NCI-H460 (cell line): ENCODE measurements at regions not wholly inside any gene's neighbourhood (a gene's known extent, or its start where the extent isn't known, plus 50 kb on each side); places are given as distances from the start of the nearest gene placed in this dataset.
"Not testable (repeated sequence)": the region's sequence is repeated elsewhere in the genome, so short reads cannot be mapped to it uniquely, and the experiment has no call there.

ENCODE experiments used
- DNase-seq: peaks from one replicate; pipeline ENCODE4 v3.0.0-alpha.2; 2016; ENCODE audit warnings: low read depth; ENCODE audit errors: extremely low read depth

DNA sequence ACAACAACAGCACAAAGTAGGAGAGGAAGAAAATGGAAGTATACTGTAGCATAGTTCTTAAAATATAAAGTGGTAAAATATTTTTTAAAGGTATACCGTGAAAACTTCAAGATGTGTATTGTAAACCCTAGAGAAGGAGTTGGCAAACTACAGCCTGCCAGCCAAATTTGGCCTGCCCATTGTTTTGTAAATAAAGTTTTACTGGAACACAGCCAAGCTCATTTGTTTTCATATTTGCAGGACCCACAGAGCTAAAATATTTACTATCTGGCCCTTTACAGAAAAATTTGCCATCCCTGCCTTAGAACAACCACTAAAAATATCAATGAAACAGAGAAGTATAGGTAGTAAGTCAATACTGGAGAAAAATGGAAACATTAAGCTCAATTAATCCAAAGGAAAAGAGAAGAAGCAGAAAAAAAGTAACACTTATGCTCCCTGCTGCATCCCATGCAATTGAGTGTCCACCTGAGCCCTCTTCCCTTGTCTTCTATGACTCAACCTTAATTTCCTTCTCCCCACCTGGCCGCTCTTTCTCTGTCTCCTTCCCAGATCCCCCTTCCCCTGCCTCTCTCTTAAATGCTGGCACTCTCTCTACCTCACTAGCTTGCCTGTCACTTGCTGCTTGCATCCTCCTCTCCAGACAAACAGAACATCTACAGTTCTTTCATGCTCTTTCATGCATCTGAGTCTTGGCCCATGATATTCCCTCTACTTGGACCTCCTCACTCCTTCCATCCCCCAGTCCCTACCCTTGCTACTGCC, 50.6 kb upstream of the FER start:
- DNase-seq = no peak

GRCh38 chr5:108696407-108696806, 51.3 kb upstream of the FER start:
- no peak for DNase-seq

GRCh38 chr5:108688485-108688884, 59.2 kb upstream of the FER start:
- DNase-seq = no peak

DNA sequence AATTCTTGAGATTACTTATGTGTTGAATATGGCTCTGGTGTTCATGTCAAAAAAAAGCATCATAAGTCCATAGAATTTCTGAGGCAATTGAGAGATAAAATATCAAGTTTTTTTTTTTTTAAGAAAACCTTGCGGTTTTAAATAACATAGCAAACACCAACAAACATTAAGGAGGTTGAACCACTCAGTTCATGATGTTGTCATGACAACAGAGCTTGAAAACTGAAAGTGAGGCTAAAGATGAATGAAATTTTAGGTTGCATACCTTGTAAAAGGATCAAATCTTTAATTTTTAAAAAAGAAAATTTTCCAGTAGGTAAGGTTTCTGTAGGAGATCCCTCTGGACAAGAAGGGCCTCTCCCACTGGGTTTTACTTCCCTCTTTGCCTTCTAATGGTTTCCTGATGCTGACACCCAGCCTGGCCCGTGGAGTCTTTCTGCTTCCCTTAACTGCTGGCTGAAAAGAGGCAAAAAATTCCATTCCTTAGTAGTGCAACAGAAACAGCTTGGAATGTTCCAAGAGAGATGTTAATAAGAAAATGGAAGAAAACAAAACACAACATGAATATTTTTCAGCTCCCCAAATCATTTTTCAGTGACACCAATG, 60.0 kb upstream of the FER start:
- DNase-seq = no peak

DNA sequence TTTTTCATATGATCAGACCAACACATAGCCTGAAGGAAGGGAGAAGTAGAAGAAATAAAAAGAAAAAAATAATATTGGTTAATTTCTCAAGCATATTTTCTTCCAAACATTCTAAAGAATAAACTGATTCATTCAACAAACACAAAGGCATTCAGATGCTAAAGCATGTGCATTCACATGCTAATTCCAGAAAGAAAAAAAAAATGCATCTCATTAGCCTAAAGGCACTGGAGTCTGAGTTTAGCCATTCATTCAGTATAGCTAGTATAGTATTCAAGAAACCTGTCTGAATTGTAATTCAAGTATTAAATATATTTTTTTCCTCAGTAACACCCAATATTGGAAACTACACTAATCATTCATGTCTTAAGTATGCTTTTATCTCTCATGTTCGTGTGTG, 61.0 kb upstream of the FER start:
- DNase-seq = no peak

DNA sequence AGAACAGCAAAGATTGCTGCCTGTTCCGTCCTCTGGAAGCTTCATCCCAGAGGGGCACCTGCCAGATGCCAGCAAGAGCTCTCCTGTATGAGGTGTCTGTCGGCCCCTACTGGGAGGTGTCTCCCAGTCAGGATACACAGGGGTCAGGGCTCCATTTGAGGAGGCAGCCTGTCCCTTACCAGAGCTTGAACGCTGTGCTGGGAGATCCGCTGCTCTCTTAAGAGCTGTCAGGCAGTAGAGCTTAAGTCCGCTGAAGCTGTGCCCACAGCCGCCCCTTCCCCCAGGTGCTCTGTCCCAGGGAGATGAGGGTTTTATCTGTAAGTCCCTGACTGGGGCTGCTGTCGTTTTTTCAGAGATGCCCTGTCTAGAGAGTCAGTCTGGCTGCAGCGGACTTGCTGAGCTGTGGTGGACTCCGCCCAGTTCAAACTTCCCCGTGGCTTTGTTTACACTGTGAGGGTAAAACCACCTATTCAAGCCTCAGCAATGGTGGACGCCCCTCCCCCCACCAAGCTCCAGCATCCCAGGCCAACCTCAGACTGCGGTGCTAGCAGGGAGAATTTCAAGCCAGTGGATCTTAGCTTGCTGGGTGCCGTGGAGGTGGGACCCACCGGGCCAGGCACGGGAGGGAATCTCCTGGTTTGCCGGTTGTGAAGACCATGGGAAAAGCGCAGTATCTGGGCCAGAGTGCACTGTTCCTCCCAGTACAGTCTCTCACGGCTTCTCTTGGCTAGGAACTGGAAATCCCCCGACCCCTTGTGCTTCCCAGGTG, 62.1 kb upstream of the FER start:
- not testable (repeated sequence) for DNase-seq

- peak; percentile 79 for DNase-seq
Observed at GRCh38 chr5:108681079-108681921, 66.4 kb upstream of the FER start.

DNA sequence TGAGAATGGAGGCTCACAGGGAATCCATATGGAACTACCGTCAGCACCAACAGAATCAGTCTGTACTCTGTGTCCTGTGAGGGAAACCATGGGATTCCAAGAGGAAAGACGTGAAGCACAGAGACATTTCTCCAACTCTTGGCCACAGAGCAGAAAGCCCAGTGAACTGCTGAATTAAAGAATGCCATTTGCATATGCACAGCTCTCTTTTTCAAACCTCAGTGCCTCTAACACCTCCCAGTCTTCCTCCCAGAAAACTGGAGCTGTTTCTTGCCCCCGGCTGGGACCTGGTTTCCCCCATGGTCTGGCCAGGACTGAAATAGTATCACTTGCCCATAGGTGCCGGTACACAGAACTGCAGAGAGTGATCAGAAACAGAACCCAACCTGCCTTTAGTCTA, 69.6 kb upstream of the FER start:
- no peak for DNase-seq

DNA sequence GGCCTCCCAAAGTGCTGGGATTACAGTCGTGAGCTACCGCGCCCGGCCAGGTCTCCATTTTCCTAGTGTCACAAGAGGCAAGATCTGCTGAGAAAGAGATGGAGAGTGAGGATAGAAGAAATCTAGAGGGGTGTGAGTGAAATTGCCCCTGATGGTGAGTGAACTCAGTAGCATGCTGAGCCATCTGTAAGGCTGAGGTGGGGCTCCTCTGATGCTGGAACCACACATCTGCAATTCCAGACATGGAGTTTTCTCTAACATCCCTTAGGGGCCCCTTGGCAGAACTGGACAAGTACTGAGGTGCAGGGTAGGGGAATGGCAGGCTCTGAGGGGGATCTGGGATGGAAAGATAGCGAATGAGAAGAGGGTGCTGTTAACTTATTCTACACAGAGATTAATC, 72.0 kb upstream of the FER start:
- no peak for DNase-seq

GRCh38 chr5:108672639-108673038, 75.1 kb upstream of the FER start:
- DNase-seq = no peak

GRCh38 chr5:108670591-108671289, 77.0 kb upstream of the FER start:
- DNase-seq = no peak

- DNase-seq = no peak
Observed at GRCh38 chr5:108669462-108669861, 78.2 kb upstream of the FER start.

GRCh38 chr5:108661590-108662219, 86.0 kb upstream of the FER start:
- peak; percentile 43 for DNase-seq

DNA sequence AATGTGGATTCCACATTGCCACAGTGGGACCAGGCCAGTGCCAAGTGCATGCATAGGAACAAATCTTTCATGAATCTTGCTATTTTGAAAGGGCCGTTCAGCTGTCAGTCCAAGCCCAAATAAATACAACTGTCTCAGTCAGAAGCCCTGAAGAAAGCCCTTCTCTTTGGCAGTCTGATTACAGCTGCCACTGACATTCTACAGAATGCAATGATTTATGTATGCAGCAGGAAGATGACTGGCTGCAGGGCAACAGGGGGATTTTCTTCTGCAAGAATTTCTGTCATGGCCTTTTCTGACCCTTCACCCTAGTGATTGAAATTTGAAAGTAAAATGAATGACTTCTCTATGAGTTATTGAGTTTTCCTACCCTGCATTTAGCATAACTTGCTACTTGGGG, 86.7 kb upstream of the FER start:
- DNase-seq = no peak

GRCh38 chr5:108660291-108660690, 87.4 kb upstream of the FER start:
- DNase-seq = no peak

DNA sequence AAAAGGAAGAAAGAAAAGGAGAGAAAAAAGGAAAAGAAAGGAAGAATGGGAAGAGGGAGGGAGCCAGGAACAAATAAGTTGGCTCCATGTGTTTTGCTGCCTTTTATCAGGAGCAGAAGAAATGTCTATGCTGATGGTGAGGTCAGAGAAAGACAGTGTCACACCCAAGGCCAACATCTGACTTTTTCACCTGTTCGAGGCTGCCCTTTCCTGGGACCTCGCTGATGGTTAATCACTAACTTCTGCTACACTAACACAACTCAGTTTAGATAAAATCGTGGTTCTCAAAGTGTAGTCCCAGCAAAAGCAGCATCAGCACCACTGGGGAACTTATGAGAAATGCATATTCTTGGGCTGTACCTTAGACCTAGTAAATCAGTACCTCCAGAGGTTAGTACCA, 88.2 kb upstream of the FER start:
- no peak for DNase-seq

- DNase-seq = peak; percentile 51
Observed at GRCh38 chr5:108655750-108656450, 91.8 kb upstream of the FER start.

DNA sequence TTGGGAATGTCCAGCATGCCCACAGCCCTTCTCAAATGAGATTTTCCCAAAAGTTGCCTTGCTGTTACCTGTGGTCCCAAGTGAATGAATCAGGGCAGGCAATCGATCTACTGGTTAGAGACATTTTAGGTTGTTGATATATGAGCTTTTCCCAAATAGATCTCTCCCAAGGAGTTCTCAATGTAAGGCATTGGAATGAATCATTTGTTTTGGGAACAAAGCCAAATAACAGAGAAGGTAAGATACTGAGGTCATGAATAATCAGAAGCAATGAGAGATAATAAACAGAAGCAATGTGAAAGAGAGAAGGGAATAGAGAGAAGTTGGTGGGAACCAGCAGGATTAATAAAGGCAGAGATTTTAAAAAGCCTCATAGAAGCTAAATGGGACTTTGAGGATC, 93.6 kb upstream of the FER start:
- DNase-seq = peak; percentile 26

GRCh38 chr5:108653201-108653600, 94.5 kb upstream of the FER start:
- no peak for DNase-seq
